Breast epithelium (tissue), 3 donors: ENCODE measurements at regions not wholly inside any gene's neighbourhood (a gene's known extent, or its start where the extent isn't known, plus 50 kb on each side); places are given as distances from the start of the nearest gene placed in this dataset.

ENCODE experiments used
- POLR2A ChIP-seq: fragments of 450-650 bp; IDR thresholded peaks from one replicate; pipeline ENCODE4 v1.6.1; 2016; ENCODE audit warnings: antibody characterized with exemption, mild to moderate bottlenecking, moderate library complexity
- POLR2AphosphoS5 ChIP-seq, 3 donors: sonication (generic); formaldehyde crosslinking; IDR thresholded peaks; one replicate each; pipeline ENCODE4 v1.6.1; 2017; ENCODE audit warnings: antibody characterized with exemption in 3 of 3
- TF ChIP-seq, protein P1 (sequence below), 3 donors: fragments of 450-650 bp; IDR thresholded peaks; one replicate each; pipeline ENCODE4 v1.5.1; 2016 to 2017; ENCODE audit warnings: antibody characterized with exemption in 3 of 3, mild to moderate bottlenecking in 3 of 3, moderate library complexity in 3 of 3

DNA sequence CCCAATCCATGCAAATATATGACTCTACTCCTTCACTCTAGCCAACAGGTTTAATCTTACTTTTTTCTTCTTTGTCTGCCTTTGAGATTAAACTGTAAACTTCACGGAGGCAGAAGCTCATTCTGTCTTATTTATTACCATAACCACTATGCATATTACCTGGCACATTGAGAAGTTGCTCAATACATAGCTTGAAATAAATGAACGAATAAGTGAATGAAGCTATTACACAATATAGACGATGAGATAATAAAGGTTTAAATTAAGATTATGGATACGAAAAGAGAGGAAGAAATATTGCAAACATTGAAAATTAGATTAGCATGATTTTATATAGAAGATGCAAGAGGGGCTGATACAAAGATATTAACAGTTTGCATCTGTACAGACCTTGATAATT lies 385.1 kb downstream of the LTN1 start:
- TF ChIP-seq, protein P1, sequence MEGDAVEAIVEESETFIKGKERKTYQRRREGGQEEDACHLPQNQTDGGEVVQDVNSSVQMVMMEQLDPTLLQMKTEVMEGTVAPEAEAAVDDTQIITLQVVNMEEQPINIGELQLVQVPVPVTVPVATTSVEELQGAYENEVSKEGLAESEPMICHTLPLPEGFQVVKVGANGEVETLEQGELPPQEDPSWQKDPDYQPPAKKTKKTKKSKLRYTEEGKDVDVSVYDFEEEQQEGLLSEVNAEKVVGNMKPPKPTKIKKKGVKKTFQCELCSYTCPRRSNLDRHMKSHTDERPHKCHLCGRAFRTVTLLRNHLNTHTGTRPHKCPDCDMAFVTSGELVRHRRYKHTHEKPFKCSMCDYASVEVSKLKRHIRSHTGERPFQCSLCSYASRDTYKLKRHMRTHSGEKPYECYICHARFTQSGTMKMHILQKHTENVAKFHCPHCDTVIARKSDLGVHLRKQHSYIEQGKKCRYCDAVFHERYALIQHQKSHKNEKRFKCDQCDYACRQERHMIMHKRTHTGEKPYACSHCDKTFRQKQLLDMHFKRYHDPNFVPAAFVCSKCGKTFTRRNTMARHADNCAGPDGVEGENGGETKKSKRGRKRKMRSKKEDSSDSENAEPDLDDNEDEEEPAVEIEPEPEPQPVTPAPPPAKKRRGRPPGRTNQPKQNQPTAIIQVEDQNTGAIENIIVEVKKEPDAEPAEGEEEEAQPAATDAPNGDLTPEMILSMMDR (IDR thresholded peaks at IDR 0.05): no peak
- TF ChIP-seq POLR2A (no peak), POLR2AphosphoS5 (IDR thresholded peaks at IDR 0.05) (no peak)
